H9 (cell line): ENCODE measurements at regions not wholly inside any gene's neighbourhood (a gene's known extent, or its start where the extent isn't known, plus 50 kb on each side); places are given as distances from the start of the nearest gene placed in this dataset.

Experiments
- DNase-seq: peaks from one replicate; pipeline ENCODE4 v3.0.0-alpha.2; 2017
- H2AFZ ChIP-seq: one replicate; pipeline ENCODE4 v1.6.1; 2013; ENCODE audit warnings: mild to moderate bottlenecking, low read length, control low read depth, moderate library complexity
- H2AK5ac ChIP-seq: 2 replicates; pipeline ENCODE4 v1.6.1; 2013; ENCODE audit warnings: low read length, control low read depth, mixed read lengths; ENCODE audit not compliant: insufficient read length
- H2BK120ac ChIP-seq: one replicate; pipeline ENCODE4 v1.6.1; 2013; ENCODE audit warnings: low read depth, mild to moderate bottlenecking, low read length, control low read depth, inconsistent platforms; ENCODE audit not compliant: poor library complexity, severe bottlenecking
- H2BK12ac ChIP-seq: 2 replicates; pipeline ENCODE4 v1.6.1; 2013; ENCODE audit warnings: low read length, control low read depth, mixed read lengths, low read depth; ENCODE audit not compliant: insufficient read length
- H2BK15ac ChIP-seq: 2 replicates; pipeline ENCODE4 v1.6.1; 2013; ENCODE audit warnings: low read depth, low read length, control low read depth
- H2BK20ac ChIP-seq: one replicate; pipeline ENCODE4 v1.6.1; 2013; ENCODE audit warnings: low read depth, mild to moderate bottlenecking, low read length, control low read depth, inconsistent platforms; ENCODE audit not compliant: poor library complexity, severe bottlenecking
- H2BK5ac ChIP-seq: 2 replicates; pipeline ENCODE4 v1.6.1; 2013; ENCODE audit warnings: low read length, control low read depth, mixed read lengths; ENCODE audit not compliant: insufficient read length
- H3K14ac ChIP-seq: 2 replicates; pipeline ENCODE4 v1.6.1; 2013; ENCODE audit warnings: low read length, control low read depth; ENCODE audit not compliant: insufficient read depth
- H3K18ac ChIP-seq: 2 replicates; pipeline ENCODE4 v1.6.1; 2013; ENCODE audit warnings: low read depth, mild to moderate bottlenecking, mixed read lengths, low read length, control low read depth; ENCODE audit not compliant: insufficient read length
- H3K23ac ChIP-seq: 2 replicates; pipeline ENCODE4 v1.6.1; 2013; ENCODE audit warnings: low read length, control low read depth, mixed read lengths, low read depth; ENCODE audit not compliant: insufficient read length
- H3K23me2 ChIP-seq: 2 replicates; pipeline ENCODE4 v1.6.1; 2013; ENCODE audit warnings: low read depth, mild to moderate bottlenecking, mixed read lengths, low read length, control low read depth; ENCODE audit not compliant: insufficient read length, poor library complexity, severe bottlenecking
- H3K27ac ChIP-seq: 2 replicates; pipeline ENCODE4 v1.5.1; 2013; ENCODE audit warnings: low read length, control low read depth, mixed read lengths, low read depth; ENCODE audit not compliant: insufficient read length
- H3K27me3 ChIP-seq: 2 replicates; pipeline ENCODE4 v1.6.1; 2013; ENCODE audit warnings: low read length, control low read depth, inconsistent platforms; ENCODE audit not compliant: insufficient read depth
- H3K4ac ChIP-seq: 2 replicates; pipeline ENCODE4 v1.6.1; 2013; ENCODE audit warnings: low read depth, mild to moderate bottlenecking, control low read depth, inconsistent platforms, low read length, moderate library complexity
- H3K4me1 ChIP-seq: 2 replicates; pipeline ENCODE4 v1.6.1; 2013; ENCODE audit warnings: low read length, control low read depth, inconsistent platforms; ENCODE audit not compliant: insufficient read depth
- H3K4me2 ChIP-seq: 2 replicates; pipeline ENCODE4 v1.6.1; 2013; ENCODE audit warnings: low read length, control low read depth, mixed read lengths; ENCODE audit not compliant: insufficient read length, insufficient read depth
- H3K56ac ChIP-seq: 2 replicates; pipeline ENCODE4 v1.6.1; 2013; ENCODE audit warnings: low read depth, mild to moderate bottlenecking, mixed read lengths, low read length, control low read depth; ENCODE audit not compliant: insufficient read length
- H3K79me1 ChIP-seq: 2 replicates; pipeline ENCODE4 v1.6.1; 2013; ENCODE audit warnings: low read depth, mild to moderate bottlenecking, moderate library complexity, low read length, control low read depth, inconsistent platforms; ENCODE audit not compliant: insufficient read depth, poor library complexity, severe bottlenecking
- H3K79me2 ChIP-seq: 2 replicates; pipeline ENCODE4 v1.6.1; 2013; ENCODE audit warnings: low read length, control low read depth, inconsistent platforms; ENCODE audit not compliant: insufficient read depth
- H3K9ac ChIP-seq: 2 replicates; pipeline ENCODE4 v1.6.1; 2013; ENCODE audit warnings: low read length, control low read depth, mixed read lengths; ENCODE audit not compliant: insufficient read length; ENCODE audit errors: extremely low read depth
- H3K9me3 ChIP-seq: one replicate; pipeline ENCODE4 v1.6.1; 2013; ENCODE audit warnings: low read depth, low read length, inconsistent platforms; ENCODE audit not compliant: control insufficient read depth
- H3T11ph ChIP-seq: one replicate; pipeline ENCODE4 v1.6.1; 2013; ENCODE audit warnings: mild to moderate bottlenecking, low read length, control low read depth, inconsistent platforms
- H4K20me1 ChIP-seq: one replicate; pipeline ENCODE4 v1.6.1; 2013; ENCODE audit not compliant: control insufficient read depth, insufficient read length, insufficient read depth
- H4K5ac ChIP-seq: 2 replicates; pipeline ENCODE4 v1.6.1; 2013; ENCODE audit warnings: low read depth, mild to moderate bottlenecking, mixed read lengths, low read length, control low read depth; ENCODE audit not compliant: insufficient read length
- H4K8ac ChIP-seq: replicated peaks from 2 replicates; pipeline ENCODE4 v1.6.1; 2013; ENCODE audit warnings: low read length, control low read depth, mixed read lengths, low read depth; ENCODE audit not compliant: insufficient read length
- H4K91ac ChIP-seq: 2 replicates; pipeline ENCODE4 v1.6.1; 2013; ENCODE audit warnings: low read depth, mild to moderate bottlenecking, moderate library complexity, mixed read lengths, low read length, control low read depth; ENCODE audit not compliant: insufficient read length
- H3K27ac Mint-ChIP-seq, 3 experiments: 2 replicates in 2 of 3; 3 replicates in 1 of 3; pipeline ENCODE4 v1.8.0; 2020 to 2021; ENCODE audit warnings: mixed read lengths in 3 of 3, mild to moderate bottlenecking in 1 of 3, moderate library complexity in 1 of 3
- H3K27me3 Mint-ChIP-seq: 2 replicates; pipeline ENCODE4 v1.8.0; 2021; ENCODE audit warnings: low read depth, mild to moderate bottlenecking, moderate library complexity, mixed read lengths
- H3K36me3 Mint-ChIP-seq, 3 experiments: 2 replicates in 2 of 3; 3 replicates in 1 of 3; pipeline ENCODE4 v1.8.0; 2020 to 2021; ENCODE audit warnings: low read depth in 3 of 3, mixed read lengths in 3 of 3; ENCODE audit not compliant: insufficient read depth in 1 of 3
- H3K4me1 Mint-ChIP-seq, 2 experiments: 2 replicates each; pipeline ENCODE4 v1.8.0; 2020; ENCODE audit warnings: mixed read lengths in 2 of 2
- H3K4me3 Mint-ChIP-seq, 2 experiments: 2 replicates in 1 of 2; 3 replicates in 1 of 2; pipeline ENCODE4 v1.8.0; 2020 to 2021; ENCODE audit warnings: mild to moderate bottlenecking in 2 of 2, mixed read lengths in 2 of 2, moderate library complexity in 1 of 2
- H3K9me3 Mint-ChIP-seq, 2 experiments: 2 replicates in 1 of 2; 3 replicates in 1 of 2; pipeline ENCODE4 v1.8.0; 2020; ENCODE audit warnings: mild to moderate bottlenecking in 2 of 2, mixed read lengths in 2 of 2, moderate library complexity in 1 of 2
- CTCF ChIP-seq: fragments of 200-600 bp; sonication (generic); conservative IDR thresholded peaks from 3 replicates; pipeline ENCODE4 v1.8.0; 2021; ENCODE audit warnings: antibody characterized with exemption, mild to moderate bottlenecking

GRCh38 chr7:91570560-91570959, 306.3 kb downstream of the FZD1 start:
- no peak overlapping the region for H4K91ac ChIP-seq
- H2BK15ac ChIP-seq, result no peak overlapping the region
- no peaks in the 10 kb centered on the region; a peak in 1 of 5 replicates for H3K9me3 Mint-ChIP-seq
- no peak overlapping the region for H3T11ph ChIP-seq
- no peaks in the 10 kb centered on the region for H4K20me1 ChIP-seq
- no peak for DNase-seq
- no peak overlapping the region for H2AFZ ChIP-seq
- no peak overlapping the region for H3K4me3 Mint-ChIP-seq
- no peak overlapping the region for H2BK20ac ChIP-seq
- no peaks in the 10 kb centered on the region for H3K79me2 ChIP-seq
- no peaks in the 10 kb centered on the region for H3K9me3 ChIP-seq
- peaks cover 22 to 25% of the 10 kb centered on the region in 2 experiments for H3K4me1 Mint-ChIP-seq
- H3K79me1 ChIP-seq, result no peaks in the 10 kb centered on the region
- H3K18ac ChIP-seq, result no peak overlapping the region
- H3K27me3 Mint-ChIP-seq, result no peaks in the 10 kb centered on the region
- H3K56ac ChIP-seq, result no peak overlapping the region
- H2BK12ac ChIP-seq, result no peak overlapping the region
- no peak overlapping the region for H3K4ac ChIP-seq
- no peak overlapping the region for H3K4me2 ChIP-seq
- H4K8ac ChIP-seq, result no peak overlapping the region
- no peak overlapping the region for H2BK120ac ChIP-seq
- no peak for TF ChIP-seq CTCF
- H2BK5ac ChIP-seq, result no peak overlapping the region
- peaks cover 8% of the 10 kb centered on the region for H3K4me1 ChIP-seq
- H2AK5ac ChIP-seq, result no peak overlapping the region
- H3K27me3 ChIP-seq, result no peaks in the 10 kb centered on the region
- no peaks in the 10 kb centered on the region; a peak in 1 of 7 replicates for H3K36me3 Mint-ChIP-seq
- H3K14ac ChIP-seq, result no peak overlapping the region
- H3K27ac Mint-ChIP-seq, result no peak overlapping the region; a peak in 1 of 7 replicates
- H3K27ac ChIP-seq, result no peak overlapping the region
- H4K5ac ChIP-seq, result no peak overlapping the region
- no peaks in the 10 kb centered on the region for H3K23me2 ChIP-seq
- no peak overlapping the region for H3K9ac ChIP-seq
- H3K23ac ChIP-seq, result no peak overlapping the region
